Effector memory CD4-positive, alpha-beta T cell (primary cell): ENCODE measurements at regions not wholly inside any gene's neighbourhood (a gene's known extent, or its start where the extent isn't known, plus 50 kb on each side); places are given as distances from the start of the nearest gene placed in this dataset.
"Not testable (repeated sequence)": the region's sequence is repeated elsewhere in the genome, so short reads cannot be mapped to it uniquely, and the experiment has no call there.

Source experiments
- DNase-seq, 3 donors: peaks; one replicate each; pipeline ENCODE4 v3.0.0-alpha.2; 2020
- H3K27ac ChIP-seq: 2 replicates; pipeline ENCODE4 v1.7.0; 2013; ENCODE audit warnings: mild to moderate bottlenecking, low read length, moderate library complexity; ENCODE audit not compliant: insufficient read depth, poor library complexity, severe bottlenecking
- H3K27me3 ChIP-seq: replicated peaks from 2 replicates; pipeline ENCODE4 v1.7.0; 2013; ENCODE audit warnings: mild to moderate bottlenecking, low read length; ENCODE audit not compliant: insufficient read depth, control insufficient read depth, poor library complexity, severe bottlenecking
- H3K36me3 ChIP-seq: 2 replicates; pipeline ENCODE4 v1.7.0; 2013; ENCODE audit warnings: mild to moderate bottlenecking, low read length, moderate library complexity; ENCODE audit not compliant: control insufficient read depth, insufficient read depth
- H3K4me1 ChIP-seq: 2 replicates; pipeline ENCODE4 v1.7.0; 2013; ENCODE audit warnings: low read length, mild to moderate bottlenecking; ENCODE audit not compliant: control insufficient read depth, insufficient read depth, poor library complexity, severe bottlenecking
- H3K4me3 ChIP-seq: 2 replicates; pipeline ENCODE4 v1.7.0; 2013; ENCODE audit warnings: low read length, low read depth, mild to moderate bottlenecking; ENCODE audit not compliant: insufficient read depth, poor library complexity, severe bottlenecking
- H3K9me3 ChIP-seq: 2 replicates; pipeline ENCODE4 v1.7.0; 2013; ENCODE audit warnings: mild to moderate bottlenecking, low read length, moderate library complexity; ENCODE audit not compliant: control insufficient read depth

- Histone ChIP-seq H3K27ac (no peak overlapping the region), H3K4me3 (no peak overlapping the region), H3K36me3 (no peaks in the 10 kb centered on the region), H3K4me1 (no peaks in the 10 kb centered on the region), H3K27me3 (no peaks in the 10 kb centered on the region), H3K9me3 (no peaks in the 10 kb centered on the region)
- DNase-seq: no peak
These were observed 88.5 kb upstream of the SH3BP4 start for GRCh38 chr2:234863043-234863934.

- H3K9me3 ChIP-seq: no peaks in the 10 kb centered on the region
- H3K4me3 ChIP-seq: no peak overlapping the region
- H3K36me3 ChIP-seq: no peaks in the 10 kb centered on the region
- no peaks in the 10 kb centered on the region for H3K4me1 ChIP-seq
- H3K27ac ChIP-seq: no peak overlapping the region
- H3K27me3 ChIP-seq: no peaks in the 10 kb centered on the region
- no peak for DNase-seq
These were observed 89.7 kb upstream of the SH3BP4 start for GRCh38 chr2:234861841-234862735.

- DNase-seq, H3K4me1 ChIP-seq, H3K27ac ChIP-seq, H3K4me3 ChIP-seq, H3K27me3 ChIP-seq, H3K36me3 ChIP-seq, H3K9me3 ChIP-seq: not testable (repeated sequence)
These were observed 92.4 kb upstream of the SH3BP4 start for GRCh38 chr2:234859330-234859872.

GRCh38 chr2:234858790-234859329 lies 93.0 kb upstream of the SH3BP4 start:
- H3K4me3 ChIP-seq: no peak overlapping the region
- no peaks in the 10 kb centered on the region for H3K4me1 ChIP-seq
- no peaks in the 10 kb centered on the region for H3K27me3 ChIP-seq
- H3K27ac ChIP-seq: no peak overlapping the region
- no peaks in the 10 kb centered on the region for H3K9me3 ChIP-seq
- H3K36me3 ChIP-seq: no peaks in the 10 kb centered on the region
- DNase-seq: no peak

GRCh38 chr2:234858145-234858544 lies 93.7 kb upstream of the SH3BP4 start:
- no peak for DNase-seq
- H3K9me3 ChIP-seq: no peaks in the 10 kb centered on the region
- H3K4me1 ChIP-seq: no peaks in the 10 kb centered on the region
- no peaks in the 10 kb centered on the region for H3K27me3 ChIP-seq
- no peaks in the 10 kb centered on the region for H3K36me3 ChIP-seq
- no peak overlapping the region for H3K27ac ChIP-seq
- H3K4me3 ChIP-seq: no peak overlapping the region

DNA sequence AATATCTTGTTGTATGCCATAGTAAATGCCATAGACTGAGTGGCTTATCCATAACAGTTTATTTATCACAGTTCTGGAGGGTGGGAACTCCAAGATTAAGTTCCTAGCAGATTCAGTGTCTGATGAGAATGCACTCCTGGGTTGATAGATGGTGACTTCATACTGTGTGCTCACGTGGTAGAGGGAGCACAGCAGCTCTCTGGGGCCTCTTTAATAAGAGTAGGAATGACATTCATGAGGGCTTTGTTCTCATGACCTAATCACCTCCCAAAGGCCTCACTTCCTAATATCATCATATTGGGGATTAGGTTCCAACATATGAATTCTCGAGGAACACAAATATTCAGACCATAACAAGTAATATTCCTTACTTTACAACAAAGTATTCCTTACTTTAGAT lies 98.1 kb upstream of the SH3BP4 start:
- H3K36me3 ChIP-seq: no peaks in the 10 kb centered on the region
- H3K9me3 ChIP-seq: no peaks in the 10 kb centered on the region
- no peak overlapping the region for H3K27ac ChIP-seq
- no peaks in the 10 kb centered on the region for H3K27me3 ChIP-seq
- DNase-seq: no peak
- H3K4me1 ChIP-seq: no peaks in the 10 kb centered on the region
- H3K4me3 ChIP-seq: no peak overlapping the region

- H3K36me3 ChIP-seq: no peaks in the 10 kb centered on the region
- DNase-seq: no peak
- no peaks in the 10 kb centered on the region for H3K27me3 ChIP-seq
- no peaks in the 10 kb centered on the region for H3K9me3 ChIP-seq
- no peaks in the 10 kb centered on the region for H3K4me1 ChIP-seq
- H3K4me3 ChIP-seq: no peak overlapping the region
- H3K27ac ChIP-seq: no peak overlapping the region
These were observed 98.9 kb upstream of the SH3BP4 start for GRCh38 chr2:234852941-234853340.

- Histone ChIP-seq H3K36me3 (no peaks in the 10 kb centered on the region), H3K27ac (no peak overlapping the region), H3K9me3 (no peaks in the 10 kb centered on the region), H3K4me3 (no peak overlapping the region), H3K27me3 (no peaks in the 10 kb centered on the region), H3K4me1 (no peaks in the 10 kb centered on the region)
- DNase-seq: no peak
These were observed 99.8 kb upstream of the SH3BP4 start for GRCh38 chr2:234852035-234852434.

DNA sequence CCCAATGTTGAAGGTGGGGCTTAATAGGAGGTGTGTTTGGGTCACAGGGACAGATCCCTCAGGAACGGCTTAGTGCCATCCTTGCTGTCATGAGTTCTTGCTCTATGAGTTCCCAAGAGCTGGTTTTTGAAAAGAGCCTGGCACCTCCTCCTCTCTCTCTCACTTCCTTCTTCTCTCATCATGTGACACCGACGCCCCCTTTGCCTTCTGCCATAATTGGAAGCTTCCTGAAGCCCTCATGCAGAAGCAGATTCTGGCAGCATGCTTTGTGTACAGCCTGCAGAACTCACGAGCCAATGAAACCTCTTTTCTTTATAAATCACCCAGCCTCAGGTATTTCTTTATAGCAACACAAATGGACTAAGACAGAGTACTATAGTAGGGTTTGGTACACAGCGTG lies 100.4 kb upstream of the SH3BP4 start:
- no peak for DNase-seq
- Histone ChIP-seq H3K27ac (no peak overlapping the region), H3K27me3 (no peaks in the 10 kb centered on the region), H3K4me1 (no peaks in the 10 kb centered on the region), H3K9me3 (no peaks in the 10 kb centered on the region), H3K36me3 (no peaks in the 10 kb centered on the region), H3K4me3 (no peak overlapping the region)
